Left kidney (tissue), 1 donor: ENCODE measurements at regions not wholly inside any gene's neighbourhood (a gene's known extent, or its start where the extent isn't known, plus 50 kb on each side); places are given as distances from the start of the nearest gene placed in this dataset.

Source experiments
- DNase-seq: peaks from one replicate; pipeline ENCODE4 v3.0.0-alpha.2; 2013

- DNase-seq, result no peak
These were observed 767.7 kb downstream of the TYW1 start for GRCh38 chr7:67764289-67764688.

GRCh38 chr7:67765481-67766175 is 769.0 kb downstream of the TYW1 start:
- DNase-seq, result no peak

GRCh38 chr7:67766906-67767410 is 770.3 kb downstream of the TYW1 start:
- no peak for DNase-seq

- no peak for DNase-seq
These were observed 775.4 kb downstream of the TYW1 start for GRCh38 chr7:67771846-67772605.

GRCh38 chr7:67773081-67773480 is 776.4 kb downstream of the TYW1 start:
- peak; percentile 45 for DNase-seq

- DNase-seq, result no peak
These were observed 780.5 kb downstream of the TYW1 start for GRCh38 chr7:67777119-67777518.

- DNase-seq, result no peak
These were observed 785.2 kb downstream of the TYW1 start for GRCh38 chr7:67781841-67782240.

GRCh38 chr7:67786021-67786420 is 789.4 kb downstream of the TYW1 start:
- DNase-seq, result no peak

- no peak for DNase-seq
These were observed 792.0 kb downstream of the TYW1 start for GRCh38 chr7:67788669-67789068.

GRCh38 chr7:67791918-67792317 is 795.3 kb downstream of the TYW1 start:
- DNase-seq, result no peak

- DNase-seq, result no peak
These were observed 797.9 kb downstream of the TYW1 start for GRCh38 chr7:67794544-67794943.

GRCh38 chr7:67803789-67804188 is 807.2 kb downstream of the TYW1 start:
- no peak for DNase-seq

GRCh38 chr7:67805921-67806471 is 809.4 kb downstream of the TYW1 start:
- no peak for DNase-seq

- DNase-seq, result no peak
These were observed 811.2 kb downstream of the TYW1 start for GRCh38 chr7:67807826-67808225.

- DNase-seq, result no peak
These were observed 813.0 kb downstream of the TYW1 start for GRCh38 chr7:67809586-67809985.

GRCh38 chr7:67813621-67814292 is 817.1 kb downstream of the TYW1 start:
- no peak for DNase-seq

- no peak for DNase-seq
These were observed 820.8 kb downstream of the TYW1 start for GRCh38 chr7:67817481-67817880.

GRCh38 chr7:67821116-67821515 is 824.5 kb downstream of the TYW1 start:
- no peak for DNase-seq

- no peak for DNase-seq
These were observed 826.7 kb downstream of the TYW1 start for GRCh38 chr7:67823345-67823744.

- no peak for DNase-seq
These were observed 828.7 kb downstream of the TYW1 start for GRCh38 chr7:67825356-67825755.

GRCh38 chr7:67841896-67842295 is 845.3 kb downstream of the TYW1 start:
- no peak for DNase-seq

GRCh38 chr7:67842571-67842970 is 845.9 kb downstream of the TYW1 start:
- DNase-seq, result no peak
